ENCODE measurements at regions not wholly inside any gene's neighbourhood (a gene's known extent, or its start where the extent isn't known, plus 50 kb on each side); places are given as distances from the start of the nearest gene placed in this dataset.

DNA sequence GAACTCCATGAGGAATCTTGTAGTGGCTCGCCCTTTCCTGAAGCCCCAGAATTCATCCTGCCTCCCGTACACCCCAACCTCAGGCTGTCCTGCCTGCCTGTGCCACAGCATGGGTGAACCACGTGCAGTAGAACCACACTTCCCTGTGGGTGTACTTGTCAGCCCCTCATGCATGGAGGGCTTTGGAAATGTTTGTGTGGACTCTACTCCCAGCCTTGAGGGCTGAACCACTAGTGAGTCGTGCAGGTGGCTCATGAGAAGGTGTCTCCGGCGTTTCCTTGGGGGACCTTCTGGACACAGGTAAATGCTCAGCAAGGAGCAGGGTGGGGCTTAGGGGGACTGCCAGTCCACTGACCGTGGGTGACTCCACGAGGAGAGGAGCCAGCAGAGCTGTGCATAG, 58.7 kb upstream of the ADORA2B start:
- TF ChIP-seq, protein P1, sequence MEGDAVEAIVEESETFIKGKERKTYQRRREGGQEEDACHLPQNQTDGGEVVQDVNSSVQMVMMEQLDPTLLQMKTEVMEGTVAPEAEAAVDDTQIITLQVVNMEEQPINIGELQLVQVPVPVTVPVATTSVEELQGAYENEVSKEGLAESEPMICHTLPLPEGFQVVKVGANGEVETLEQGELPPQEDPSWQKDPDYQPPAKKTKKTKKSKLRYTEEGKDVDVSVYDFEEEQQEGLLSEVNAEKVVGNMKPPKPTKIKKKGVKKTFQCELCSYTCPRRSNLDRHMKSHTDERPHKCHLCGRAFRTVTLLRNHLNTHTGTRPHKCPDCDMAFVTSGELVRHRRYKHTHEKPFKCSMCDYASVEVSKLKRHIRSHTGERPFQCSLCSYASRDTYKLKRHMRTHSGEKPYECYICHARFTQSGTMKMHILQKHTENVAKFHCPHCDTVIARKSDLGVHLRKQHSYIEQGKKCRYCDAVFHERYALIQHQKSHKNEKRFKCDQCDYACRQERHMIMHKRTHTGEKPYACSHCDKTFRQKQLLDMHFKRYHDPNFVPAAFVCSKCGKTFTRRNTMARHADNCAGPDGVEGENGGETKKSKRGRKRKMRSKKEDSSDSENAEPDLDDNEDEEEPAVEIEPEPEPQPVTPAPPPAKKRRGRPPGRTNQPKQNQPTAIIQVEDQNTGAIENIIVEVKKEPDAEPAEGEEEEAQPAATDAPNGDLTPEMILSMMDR (IDR thresholded peaks at IDR 0.05): no peak
- TF ChIP-seq POLR2A (IDR thresholded peaks at IDR 0.05) (no peak), EP300 (IDR thresholded peaks at IDR 0.05) (no peak)

All from tibial nerve (tissue), 4 donors.